Thyroid gland (tissue), 4 donors: ENCODE measurements at regions not wholly inside any gene's neighbourhood (a gene's known extent, or its start where the extent isn't known, plus 50 kb on each side); places are given as distances from the start of the nearest gene placed in this dataset.

ENCODE experiments used
- CTCF ChIP-seq, 6 experiments: fragments of 200-600 bp in 3 of 6; fragments of 450-650 bp in 3 of 6; sonication (generic) in 3 of 6; IDR thresholded peaks; one replicate each; pipeline ENCODE4 v1.5.1; 2016 to 2019; ENCODE audit warnings: antibody characterized with exemption in 6 of 6, mild to moderate bottlenecking in 2 of 6, inconsistent platforms in 1 of 6, moderate library complexity in 1 of 6
- POLR2A ChIP-seq, 2 donors: fragments of 450-650 bp; IDR thresholded peaks; one replicate each; pipeline ENCODE4 v1.6.1; 2017; ENCODE audit warnings: antibody characterized with exemption in 2 of 2, mild to moderate bottlenecking in 2 of 2, moderate library complexity in 1 of 2

- TF ChIP-seq CTCF (IDR thresholded peaks at IDR 0.05) (no peak), POLR2A (IDR thresholded peaks at IDR 0.05) (no peak)
These were observed 911.2 kb upstream of the PIK3C3 start for GRCh38 chr18:41043876-41044275.
